ENCODE measurements at regions not wholly inside any gene's neighbourhood (a gene's known extent, or its start where the extent isn't known, plus 50 kb on each side); places are given as distances from the start of the nearest gene placed in this dataset.
"Not testable (repeated sequence)": the region's sequence is repeated elsewhere in the genome, so short reads cannot be mapped to it uniquely, and the experiment has no call there.

- WGBS, 5 donors, result 86 to 93% (median 90%) methylated on average over 2 of the region's 2 CpGs
- DNase-seq, result no peak
- H3K27ac ChIP-seq, result no peak overlapping the region
- no peak overlapping the region for H3K4me3 ChIP-seq
- peaks cover 0 to 16% (median 0%) of the 10 kb centered on the region in 8 donors for H3K9me3 ChIP-seq
- no peak for TF ChIP-seq CTCF (IDR thresholded peaks at IDR 0.05 in 8 of 11, conservative IDR thresholded peaks at IDR 0.05 in 3 of 11)
- no peak for TF ChIP-seq POLR2AphosphoS5 (IDR thresholded peaks at IDR 0.05)
- TF ChIP-seq POLR2A (IDR thresholded peaks at IDR 0.05), result no peak
- no peaks in the 10 kb centered on the region for H3K4me1 ChIP-seq
- H3K36me3 ChIP-seq, result no peaks in the 10 kb centered on the region
- no peaks in the 10 kb centered on the region for H3K27me3 ChIP-seq (replicated peaks in 1 of 7)
- intact Hi-C loops (cut with DNase I; ENCODE audit: low total_unique reads), result no loop called here
Observed at GRCh38 chr2:193199322-193199721, 1004.6 kb upstream of the TMEFF2 start.

GRCh38 chr2:193187816-193188215 lies 993.1 kb upstream of the TMEFF2 start:
- peaks cover 0 to 9% (median 3%) of the 10 kb centered on the region in 6 donors for H3K4me1 ChIP-seq
- WGBS, 5 donors, result 9 to 27% (median 15%) methylated on average over 2 of the region's 2 CpGs
- no peaks in the 10 kb centered on the region for H3K27me3 ChIP-seq (replicated peaks in 1 of 7)
- H3K36me3 ChIP-seq, result no peaks in the 10 kb centered on the region
- no peaks in the 10 kb centered on the region for H3K9me3 ChIP-seq
- no peak for TF ChIP-seq POLR2AphosphoS5 (IDR thresholded peaks at IDR 0.05)
- TF ChIP-seq POLR2A (IDR thresholded peaks at IDR 0.05), result no peak
- peak overlapping the region in 2 of 8 donors; percentile 16 to 40 for H3K4me3 ChIP-seq
- no peak for DNase-seq
- intact Hi-C loops (cut with DNase I; ENCODE audit: low total_unique reads), result no loop called here
- H3K27ac ChIP-seq, result no peak overlapping the region

GRCh38 chr2:193170981-193171380 lies 976.2 kb upstream of the TMEFF2 start:
- H3K4me1 ChIP-seq; H3K27ac ChIP-seq; H3K27me3 ChIP-seq (replicated peaks in 1 of 7); H3K4me3 ChIP-seq; H3K9me3 ChIP-seq; intact Hi-C loops (cut with DNase I; ENCODE audit: low total_unique reads); H3K36me3 ChIP-seq; DNase-seq: not testable (repeated sequence)
- 78 to 94% (median 88%) methylated on average over 7 to 14 of the region's 17 CpGs for WGBS, 5 donors

GRCh38 chr2:193156480-193156879 lies 961.7 kb upstream of the TMEFF2 start:
- no peak for TF ChIP-seq POLR2AphosphoS5 (IDR thresholded peaks at IDR 0.05)
- no peak for TF ChIP-seq CTCF (IDR thresholded peaks at IDR 0.05 in 8 of 11, conservative IDR thresholded peaks at IDR 0.05 in 3 of 11)
- TF ChIP-seq POLR2A (IDR thresholded peaks at IDR 0.05), result no peak
- no peaks in the 10 kb centered on the region for H3K9me3 ChIP-seq
- no peak for DNase-seq
- no peak overlapping the region for H3K27ac ChIP-seq
- no peak overlapping the region for H3K4me3 ChIP-seq
- 52 to 76% (median 65%) methylated on average over 1 of the region's 1 CpG for WGBS, 5 donors
- intact Hi-C loops (cut with DNase I; ENCODE audit: low total_unique reads), result no loop called here
- no peaks in the 10 kb centered on the region for H3K27me3 ChIP-seq (replicated peaks in 1 of 7)
- no peaks in the 10 kb centered on the region for H3K36me3 ChIP-seq
- no peaks in the 10 kb centered on the region for H3K4me1 ChIP-seq

GRCh38 chr2:193154076-193154475 lies 959.3 kb upstream of the TMEFF2 start:
- Histone ChIP-seq H3K4me1 (no peaks in the 10 kb centered on the region), H3K9me3 (no peaks in the 10 kb centered on the region), H3K4me3 (no peak overlapping the region), H3K27me3 (replicated peaks in 1 of 7) (no peaks in the 10 kb centered on the region), H3K36me3 (no peaks in the 10 kb centered on the region), H3K27ac (no peak overlapping the region)
- TF ChIP-seq POLR2AphosphoS5 (IDR thresholded peaks at IDR 0.05) (no peak), CTCF (IDR thresholded peaks at IDR 0.05 in 8 of 11, conservative IDR thresholded peaks at IDR 0.05 in 3 of 11) (no peak), POLR2A (IDR thresholded peaks at IDR 0.05) (no peak)
- intact Hi-C loops (cut with DNase I; ENCODE audit: low total_unique reads), result no loop called here
- no peak for DNase-seq
- WGBS, 5 donors, result 90 to 99% (median 92%) methylated on average over 5 of the region's 5 CpGs

Measured in spleen (tissue), 11 donors.